Stimulated activated CD8-positive, alpha-beta memory T cell treated with anti-CD3 and anti-CD28 coated beads, Interleukin-15, amount 100 ng/mL, for 48 hours (primary cell): ENCODE measurements at regions not wholly inside any gene's neighbourhood (a gene's known extent, or its start where the extent isn't known, plus 50 kb on each side); places are given as distances from the start of the nearest gene placed in this dataset.
"Not testable (repeated sequence)": the region's sequence is repeated elsewhere in the genome, so short reads cannot be mapped to it uniquely, and the experiment has no call there.

ENCODE experiments used
- DNase-seq, 2 donors: peaks; one replicate each; pipeline ENCODE4 v3.0.0-alpha.2; 2020; ENCODE audit warnings: low read depth in 2 of 2

GRCh38 chr3:102906818-102907217 lies 472.0 kb downstream of the ZPLD1 start:
- no peak for DNase-seq

- no peak for DNase-seq
These were observed 475.1 kb downstream of the ZPLD1 start for GRCh38 chr3:102909904-102910303.

GRCh38 chr3:102916532-102916931 lies 481.7 kb downstream of the ZPLD1 start:
- DNase-seq: no peak

- DNase-seq: no peak
These were observed 491.8 kb downstream of the ZPLD1 start for GRCh38 chr3:102926618-102927017.

- DNase-seq: no peak
These were observed 498.6 kb downstream of the ZPLD1 start for GRCh38 chr3:102933377-102933776.

GRCh38 chr3:102936511-102937045 lies 501.8 kb downstream of the ZPLD1 start:
- no peak for DNase-seq

GRCh38 chr3:102941786-102942185 lies 507.0 kb downstream of the ZPLD1 start:
- no peak for DNase-seq

- DNase-seq: not testable (repeated sequence)
These were observed 511.6 kb downstream of the ZPLD1 start for GRCh38 chr3:102946445-102946844.

GRCh38 chr3:102972350-102972749 lies 537.5 kb downstream of the ZPLD1 start:
- DNase-seq: no peak

- no peak for DNase-seq
These were observed 539.5 kb downstream of the ZPLD1 start for GRCh38 chr3:102974333-102974732.

GRCh38 chr3:102979191-102979590 lies 544.4 kb downstream of the ZPLD1 start:
- no peak for DNase-seq

- no peak for DNase-seq
These were observed 545.0 kb downstream of the ZPLD1 start for GRCh38 chr3:102979682-102980354.

GRCh38 chr3:102980355-102980696 lies 545.5 kb downstream of the ZPLD1 start:
- no peak for DNase-seq

GRCh38 chr3:103002425-103003176 lies 567.8 kb downstream of the ZPLD1 start:
- no peak for DNase-seq

- DNase-seq: no peak
These were observed 571.8 kb downstream of the ZPLD1 start for GRCh38 chr3:103006526-103007183.

- no peak for DNase-seq
These were observed 574.8 kb downstream of the ZPLD1 start for GRCh38 chr3:103009609-103010008.

GRCh38 chr3:103025880-103026279 lies 591.1 kb downstream of the ZPLD1 start:
- DNase-seq: no peak

- no peak for DNase-seq
These were observed 599.0 kb downstream of the ZPLD1 start for GRCh38 chr3:103033841-103034240.

GRCh38 chr3:103047640-103048039 lies 612.8 kb downstream of the ZPLD1 start:
- DNase-seq: no peak

GRCh38 chr3:103048068-103048722 lies 613.4 kb downstream of the ZPLD1 start:
- no peak for DNase-seq

GRCh38 chr3:103052236-103052830 lies 617.5 kb downstream of the ZPLD1 start:
- DNase-seq: no peak

GRCh38 chr3:103055021-103055520 lies 620.3 kb downstream of the ZPLD1 start:
- DNase-seq: no peak
